ENCODE measurements at regions not wholly inside any gene's neighbourhood (a gene's known extent, or its start where the extent isn't known, plus 50 kb on each side); places are given as distances from the start of the nearest gene placed in this dataset.

DNA sequence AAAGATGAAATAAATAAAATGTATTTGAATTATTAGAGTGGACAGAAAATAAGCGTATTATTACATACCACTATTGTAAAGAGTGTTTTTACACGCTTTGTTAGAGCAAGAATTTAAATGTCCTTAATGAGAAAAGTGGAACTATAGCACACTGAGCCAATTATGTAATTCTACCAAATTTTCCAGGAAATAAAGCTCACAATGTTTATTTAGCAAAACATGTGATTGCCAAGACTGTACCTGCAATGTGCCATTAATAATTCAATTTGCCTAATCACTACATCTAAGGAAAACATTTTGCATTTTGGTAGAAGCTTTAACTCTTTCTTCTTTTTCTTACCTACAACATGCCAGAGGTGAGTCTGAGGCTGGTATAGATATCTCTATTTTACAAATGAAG is 58.7 kb upstream of the PHACTR1 start:
- Histone ChIP-seq H3K36me3 (ENCODE audit: control insufficient read depth in 2 of 4, insufficient read depth in 4 of 4, low read length in 3 of 4) (no peaks in the 10 kb centered on the region), H2BK12ac (ENCODE audit: low read depth, low read length) (no peak overlapping the region), H4K91ac (replicated peaks; ENCODE audit: insufficient read length, low read length) (no peak overlapping the region), H3K79me2 (ENCODE audit: control insufficient read depth in 1 of 2, insufficient read depth in 2 of 2, low read length in 2 of 2) (no peaks in the 10 kb centered on the region), H2BK5ac (ENCODE audit: low read depth, low read length) (no peak overlapping the region), H2BK20ac (ENCODE audit: low read length) (no peak overlapping the region), H3K23ac (ENCODE audit: insufficient read length) (no peak overlapping the region), H3K27ac (ENCODE audit: low read depth, low read length) (no peak overlapping the region), H3K9me3 (ENCODE audit: insufficient read depth in 2 of 2, low read depth in 1 of 2, low read length in 1 of 2) (no peaks in the 10 kb centered on the region), H4K20me1 (replicated peaks in 1 of 2; ENCODE audit: control insufficient read depth in 1 of 2, insufficient read depth in 2 of 2, low read length in 2 of 2) (no peaks in the 10 kb centered on the region), H2AFZ (ENCODE audit: low read length) (no peak overlapping the region), H3K79me1 (ENCODE audit: low read depth, low read length) (no peaks in the 10 kb centered on the region), H2AK5ac (ENCODE audit: low read depth, low read length) (no peak overlapping the region), H3K23me2 (ENCODE audit: low read depth, low read length) (peaks cover 2% of the 10 kb centered on the region; the same call in 1 of the 2 replicates), H3K14ac (ENCODE audit: insufficient read length) (no peak overlapping the region), H3K9ac (replicated peaks in 1 of 4; ENCODE audit: extremely low read depth in 1 of 4, low read depth in 3 of 4, low read length in 3 of 4) (no peak overlapping the region), H3K4me2 (ENCODE audit: insufficient read depth in 1 of 2, low read depth in 2 of 2, low read length in 2 of 2) (no peak overlapping the region), H3K56ac (replicated peaks; ENCODE audit: insufficient read length, low read depth, low read length) (no peak overlapping the region), H3K18ac (ENCODE audit: extremely low read depth, low read length) (no peak overlapping the region), H3K4me3 (ENCODE audit: extremely low read depth in 1 of 4, insufficient read depth in 2 of 4, low read depth in 3 of 4, low read length in 4 of 4) (no peak overlapping the region), H4K8ac (ENCODE audit: extremely low read depth, insufficient read depth, low read length) (no peak overlapping the region), H2BK15ac (ENCODE audit: low read length) (no peak overlapping the region), H4K5ac (ENCODE audit: insufficient read length, low read depth, low read length) (no peak overlapping the region), H3K4me1 (replicated peaks in 1 of 4; ENCODE audit: control insufficient read depth in 3 of 4, insufficient read depth in 4 of 4, low read length in 3 of 4) (peaks cover 0 to 6% (median 0%) of the 10 kb centered on the region in 4 experiments; a peak in 2 of 7 replicates), H3K4ac (replicated peaks; ENCODE audit: insufficient read length, low read depth, low read length) (no peak overlapping the region), H3K27me3 (replicated peaks in 1 of 4; ENCODE audit: control insufficient read depth in 3 of 4, extremely low read depth in 1 of 4, insufficient read depth in 3 of 4, low read length in 3 of 4) (peaks cover 0 to 7% (median 3%) of the 10 kb centered on the region in 4 experiments; a peak in 4 of 7 replicates), H2BK120ac (replicated peaks; ENCODE audit: low read depth, low read length) (no peak overlapping the region)
- ChIA-PET CTCF (ENCODE audit: partially characterized antibody) (interaction anchor here (0.7 to 1.1 kb wide), 2 partner anchors 223 to 429 kb away, joined by 3 read pairs; no protein-coding TSS in a partner anchor), POLR2A (ENCODE audit: partially characterized antibody) (no interaction called here)
- FAIRE-seq (no peak), DNase-seq (ENCODE audit: low read depth in 1 of 2, low spot score in 2 of 2) (no peak)
- 89% methylated on average over 2 of the region's 2 CpGs; no CpG with 5 or more reads in 1 of the 2 experiments for WGBS, 2 experiments (ENCODE audit: extremely low coverage in 1 of 2, insufficient coverage in 1 of 2, insufficient read length in 1 of 2, insufficient replicate concordance in 2 of 2, low coverage in 1 of 2, low lambda C conversion rate in 2 of 2, missing lambda C conversion rate in 1 of 2)
- TF ChIP-seq RAD21 (IDR thresholded peaks at IDR 0.05 in 1 of 2, conservative IDR thresholded peaks at IDR 0.05 in 1 of 2; ENCODE audit: low read depth in 2 of 2, low read length in 2 of 2) (no peak), TAF1 (IDR thresholded peaks at IDR 0.05; ENCODE audit: low read depth, low read length) (no peak), POLR2AphosphoS5 (IDR thresholded peaks at IDR 0.05; ENCODE audit: low read depth, low read length) (no peak), EP300 (IDR thresholded peaks at IDR 0.05; ENCODE audit: borderline replicate concordance in 1 of 2, low read depth in 2 of 2, low read length in 2 of 2) (no peak), BACH1 (IDR thresholded peaks at IDR 0.05; ENCODE audit: low read length) (no peak), NANOG (IDR thresholded peaks at IDR 0.05; ENCODE audit: insufficient read depth, low read depth, low read length, poor library complexity, severe bottlenecking) (no peak), CEBPB (IDR thresholded peaks at IDR 0.05; ENCODE audit: low read depth, low read length) (no peak), TBP (IDR thresholded peaks at IDR 0.05; ENCODE audit: low read depth, low read length) (no peak), PHF8 (conservative IDR thresholded peaks at IDR 0.05; ENCODE audit: low read depth, low read length) (no peak), RXRA (IDR thresholded peaks at IDR 0.05; ENCODE audit: insufficient read depth, low read depth, low read length) (no peak), RBBP5 (IDR thresholded peaks at IDR 0.05; ENCODE audit: borderline replicate concordance, low read depth, low read length) (no peak), SP1 (IDR thresholded peaks at IDR 0.05; ENCODE audit: low read depth, low read length) (no peak), EZH2 (IDR thresholded peaks at IDR 0.05; ENCODE audit: low read depth, low read length, severe bottlenecking) (no peak), SUZ12 (IDR thresholded peaks at IDR 0.05; ENCODE audit: low read length) (no peak)

Measured in H1 (cell line).